Karpas-422 (cell line): ENCODE measurements at regions not wholly inside any gene's neighbourhood (a gene's known extent, or its start where the extent isn't known, plus 50 kb on each side); places are given as distances from the start of the nearest gene placed in this dataset.

Experiments used
- DNase-seq: peaks from one replicate; pipeline ENCODE4 v3.0.0-alpha.2; 2015
- H2AFZ ChIP-seq: fragments of 200-600 bp; sonication (generic); 2 replicates; pipeline ENCODE4 v1.6.1; 2014; ENCODE audit warnings: antibody characterized with exemption, low read length, mixed read lengths
- H3K27ac ChIP-seq: fragments of 200-600 bp; sonication (generic); 2 replicates; pipeline ENCODE4 v1.5.1; 2014; ENCODE audit warnings: mild to moderate bottlenecking, low read length, moderate library complexity
- H3K27me3 ChIP-seq: fragments of 200-600 bp; sonication (generic); 2 replicates; pipeline ENCODE4 v1.6.1; 2014; ENCODE audit warnings: low read length, mixed read lengths
- H3K36me3 ChIP-seq: fragments of 200-600 bp; sonication (generic); 2 replicates; pipeline ENCODE4 v1.6.1; 2014; ENCODE audit warnings: low read length, mixed read lengths; ENCODE audit not compliant: insufficient read depth
- H3K4me1 ChIP-seq: fragments of 200-600 bp; sonication (generic); 2 replicates; pipeline ENCODE4 v1.6.1; 2014; ENCODE audit warnings: mild to moderate bottlenecking, low read length, mixed read lengths
- H3K4me2 ChIP-seq: fragments of 200-600 bp; sonication (generic); 2 replicates; pipeline ENCODE4 v1.6.1; 2014; ENCODE audit warnings: low read length, low read depth, mild to moderate bottlenecking; ENCODE audit not compliant: poor library complexity, severe bottlenecking
- H3K4me3 ChIP-seq: fragments of 200-600 bp; sonication (generic); 2 replicates; pipeline ENCODE4 v1.5.1; 2014; ENCODE audit warnings: mild to moderate bottlenecking, antibody characterized with exemption, low read length, mixed read lengths
- H3K79me2 ChIP-seq: fragments of 200-600 bp; sonication (generic); 2 replicates; pipeline ENCODE4 v1.6.1; 2014; ENCODE audit warnings: mild to moderate bottlenecking, low read length, mixed read lengths
- H3K9ac ChIP-seq: fragments of 200-600 bp; sonication (generic); 2 replicates; pipeline ENCODE4 v1.6.0; 2014; ENCODE audit warnings: low read length
- H3K9me2 ChIP-seq: fragments of 200-600 bp; sonication (generic), shearing (Covaris generic); replicated peaks from 2 replicates; pipeline ENCODE4 v1.6.0; 2014; ENCODE audit warnings: mild to moderate bottlenecking, low read length, moderate library complexity; ENCODE audit not compliant: insufficient read depth
- H3K9me3 ChIP-seq: fragments of 300-700, 200-600 bp; sonication (generic); 2 replicates; pipeline ENCODE4 v1.6.1; 2014; ENCODE audit warnings: low read length, mixed read lengths
- H4K20me1 ChIP-seq: fragments of 200-600 bp; sonication (generic); 2 replicates; pipeline ENCODE4 v1.6.1; 2014; ENCODE audit warnings: mild to moderate bottlenecking, antibody characterized with exemption, low read length, low read depth; ENCODE audit not compliant: insufficient read depth

DNA sequence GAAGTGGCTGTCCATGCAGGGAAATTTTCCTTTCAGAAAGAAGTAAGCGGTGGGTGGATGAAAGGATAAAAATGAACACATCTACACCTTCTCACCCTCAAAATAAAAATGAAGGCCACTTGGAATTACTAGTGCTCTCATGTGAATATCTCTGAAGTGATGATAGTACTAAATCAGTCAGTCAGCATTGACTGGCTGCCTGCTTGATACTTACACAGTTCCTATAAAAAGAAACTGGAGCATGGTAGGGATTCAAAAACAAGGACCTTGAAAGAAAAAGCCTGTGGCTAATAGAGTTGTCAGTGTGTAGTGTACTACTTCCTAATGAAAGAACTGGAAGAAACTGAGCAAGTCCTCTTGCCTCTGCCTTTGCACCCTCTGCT is 239.7 kb downstream of the HLX start:
- no peak for DNase-seq
- H3K79me2 ChIP-seq = no peaks in the 10 kb centered on the region
- no peak overlapping the region for H3K4me2 ChIP-seq
- H3K27ac ChIP-seq = no peak overlapping the region
- no peaks in the 10 kb centered on the region for H3K9me2 ChIP-seq
- no peak overlapping the region for H3K4me3 ChIP-seq
- H3K4me1 ChIP-seq = no peaks in the 10 kb centered on the region
- no peaks in the 10 kb centered on the region for H3K27me3 ChIP-seq
- H3K36me3 ChIP-seq = no peaks in the 10 kb centered on the region
- H2AFZ ChIP-seq = no peak overlapping the region
- no peak overlapping the region for H3K9ac ChIP-seq
- no peaks in the 10 kb centered on the region for H3K9me3 ChIP-seq
- no peaks in the 10 kb centered on the region for H4K20me1 ChIP-seq

DNA sequence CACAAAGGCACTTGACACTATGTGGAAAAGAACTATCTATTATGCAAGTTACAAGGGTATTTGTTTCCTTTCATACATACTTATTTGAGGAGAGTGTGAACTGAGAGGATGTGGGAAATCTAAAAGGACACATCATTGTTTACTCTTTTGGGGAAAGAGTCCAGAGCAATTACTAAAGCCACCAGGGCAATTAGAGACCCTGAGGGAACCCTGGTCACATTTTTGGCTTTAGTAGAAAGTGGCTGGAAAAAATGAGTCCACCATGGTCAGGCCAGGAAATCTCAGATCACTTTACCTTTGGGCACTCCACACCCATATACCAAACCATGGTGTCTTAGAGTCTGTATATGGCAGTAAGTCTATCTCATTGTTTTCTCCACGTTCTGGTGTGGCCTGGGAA is 243.3 kb downstream of the HLX start:
- no peak overlapping the region for H3K4me2 ChIP-seq
- H3K27me3 ChIP-seq = no peaks in the 10 kb centered on the region; the same call in 1 of the 2 replicates
- DNase-seq = no peak
- H3K9ac ChIP-seq = no peak overlapping the region
- H2AFZ ChIP-seq = no peak overlapping the region
- no peaks in the 10 kb centered on the region for H3K4me1 ChIP-seq
- no peaks in the 10 kb centered on the region for H3K9me2 ChIP-seq
- H3K79me2 ChIP-seq = no peaks in the 10 kb centered on the region
- H3K36me3 ChIP-seq = no peaks in the 10 kb centered on the region
- no peaks in the 10 kb centered on the region for H4K20me1 ChIP-seq
- no peak overlapping the region for H3K4me3 ChIP-seq
- no peak overlapping the region for H3K27ac ChIP-seq
- H3K9me3 ChIP-seq = no peaks in the 10 kb centered on the region

DNA sequence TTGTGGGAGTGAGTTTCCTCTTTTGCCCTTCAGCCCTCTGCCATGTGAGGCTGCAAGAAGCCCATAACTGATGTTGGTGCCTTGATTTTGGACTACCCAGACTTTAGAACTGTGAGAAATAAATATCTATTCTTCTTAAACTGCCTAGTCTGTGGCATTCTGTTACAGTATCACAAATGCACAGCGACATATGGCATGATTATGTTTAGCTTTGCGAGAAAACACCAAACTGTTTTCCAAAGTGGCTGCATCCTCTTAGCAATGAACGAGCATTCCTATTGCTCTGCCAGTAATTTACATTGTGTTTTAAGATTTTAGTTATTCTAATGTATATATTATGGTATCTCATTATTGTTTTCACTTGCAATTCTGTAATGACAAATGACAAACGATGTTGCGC is 246.7 kb downstream of the HLX start:
- Histone ChIP-seq H3K36me3 (no peaks in the 10 kb centered on the region), H3K27ac (no peak overlapping the region), H2AFZ (no peak overlapping the region), H3K79me2 (no peaks in the 10 kb centered on the region), H3K9me2 (no peaks in the 10 kb centered on the region), H3K4me2 (no peak overlapping the region), H4K20me1 (no peaks in the 10 kb centered on the region), H3K9me3 (no peaks in the 10 kb centered on the region), H3K27me3 (no peaks in the 10 kb centered on the region; the same call in 1 of the 2 replicates), H3K4me1 (no peaks in the 10 kb centered on the region), H3K4me3 (no peak overlapping the region), H3K9ac (no peak overlapping the region)
- DNase-seq = no peak

DNA sequence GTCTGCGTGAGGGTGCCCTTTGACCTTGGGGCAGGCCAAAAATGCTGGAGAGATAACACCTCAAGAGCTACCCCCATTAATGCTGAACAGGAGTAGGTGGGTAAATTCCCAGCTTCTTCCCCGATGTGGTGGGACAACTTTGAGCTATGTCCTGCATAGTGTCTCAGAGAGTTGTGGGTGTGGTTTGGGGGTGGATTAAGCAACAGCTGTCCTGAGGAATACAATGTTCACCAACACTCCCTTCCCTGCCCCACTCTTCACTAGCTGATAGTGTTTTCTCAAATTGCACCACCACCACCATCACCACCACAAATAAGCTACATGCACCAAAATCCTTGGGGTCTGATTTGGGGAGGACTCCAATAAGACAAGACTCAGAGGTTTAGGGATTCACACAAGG is 258.4 kb downstream of the HLX start:
- no peaks in the 10 kb centered on the region for H3K27me3 ChIP-seq
- no peaks in the 10 kb centered on the region for H3K9me2 ChIP-seq
- H3K79me2 ChIP-seq = no peaks in the 10 kb centered on the region
- no peak for DNase-seq
- no peak overlapping the region for H2AFZ ChIP-seq
- H3K4me1 ChIP-seq = no peaks in the 10 kb centered on the region
- no peak overlapping the region for H3K27ac ChIP-seq
- no peak overlapping the region for H3K9ac ChIP-seq
- no peaks in the 10 kb centered on the region for H3K36me3 ChIP-seq
- no peaks in the 10 kb centered on the region for H3K9me3 ChIP-seq
- no peaks in the 10 kb centered on the region for H4K20me1 ChIP-seq
- H3K4me2 ChIP-seq = no peak overlapping the region
- H3K4me3 ChIP-seq = no peak overlapping the region

DNA sequence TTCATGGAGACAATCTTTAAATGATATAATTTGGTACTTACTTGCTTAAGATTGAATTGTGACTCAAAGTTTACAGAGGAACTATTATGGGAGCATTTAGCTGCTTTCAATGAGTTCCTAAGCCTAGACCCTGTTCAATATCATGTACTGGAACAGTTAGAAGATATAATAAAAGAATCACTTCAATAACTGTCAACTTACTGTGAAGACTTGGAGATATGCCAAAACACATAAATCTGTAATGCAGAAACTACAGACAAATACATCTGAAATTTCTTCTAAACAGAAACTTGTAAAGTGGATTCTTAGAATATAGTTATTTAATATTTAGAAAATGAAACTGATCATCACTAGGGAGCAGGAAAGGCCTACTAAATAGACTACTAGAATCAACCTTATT is 259.3 kb downstream of the HLX start:
- Histone ChIP-seq H3K79me2 (no peaks in the 10 kb centered on the region), H3K4me1 (no peaks in the 10 kb centered on the region), H3K36me3 (no peaks in the 10 kb centered on the region), H3K9me3 (no peaks in the 10 kb centered on the region), H3K27ac (no peak overlapping the region), H3K9me2 (no peaks in the 10 kb centered on the region), H2AFZ (no peak overlapping the region), H3K4me3 (no peak overlapping the region), H3K4me2 (no peak overlapping the region), H3K27me3 (no peaks in the 10 kb centered on the region), H3K9ac (no peak overlapping the region), H4K20me1 (no peaks in the 10 kb centered on the region)
- DNase-seq = no peak

DNA sequence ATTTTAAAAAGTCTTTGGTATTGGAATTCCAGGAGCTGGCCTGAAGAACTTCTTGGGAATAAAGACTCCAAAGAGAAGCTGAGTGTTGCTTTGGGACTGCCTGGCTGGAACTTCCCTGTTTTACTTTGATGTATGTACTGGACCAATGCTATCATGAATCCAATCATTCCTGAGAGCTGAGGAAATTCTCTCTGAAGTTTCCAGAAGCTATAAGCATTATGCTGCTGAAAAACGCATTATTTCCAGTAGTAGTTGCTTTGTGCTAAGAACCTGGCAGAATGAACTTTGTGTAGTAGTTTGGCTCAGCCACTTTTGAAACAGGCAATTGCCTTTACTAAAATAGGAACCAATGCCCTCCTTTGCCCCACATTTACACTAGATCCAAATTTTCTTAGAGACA is 260.7 kb downstream of the HLX start:
- no peaks in the 10 kb centered on the region for H3K36me3 ChIP-seq
- H3K9ac ChIP-seq = no peak overlapping the region
- H3K27ac ChIP-seq = no peak overlapping the region
- no peaks in the 10 kb centered on the region for H4K20me1 ChIP-seq
- H3K9me3 ChIP-seq = no peaks in the 10 kb centered on the region
- H3K9me2 ChIP-seq = no peaks in the 10 kb centered on the region
- no peaks in the 10 kb centered on the region for H3K4me1 ChIP-seq
- DNase-seq = no peak
- no peak overlapping the region for H3K4me3 ChIP-seq
- no peaks in the 10 kb centered on the region for H3K79me2 ChIP-seq
- H3K4me2 ChIP-seq = no peak overlapping the region
- H3K27me3 ChIP-seq = no peaks in the 10 kb centered on the region
- no peak overlapping the region for H2AFZ ChIP-seq

DNA sequence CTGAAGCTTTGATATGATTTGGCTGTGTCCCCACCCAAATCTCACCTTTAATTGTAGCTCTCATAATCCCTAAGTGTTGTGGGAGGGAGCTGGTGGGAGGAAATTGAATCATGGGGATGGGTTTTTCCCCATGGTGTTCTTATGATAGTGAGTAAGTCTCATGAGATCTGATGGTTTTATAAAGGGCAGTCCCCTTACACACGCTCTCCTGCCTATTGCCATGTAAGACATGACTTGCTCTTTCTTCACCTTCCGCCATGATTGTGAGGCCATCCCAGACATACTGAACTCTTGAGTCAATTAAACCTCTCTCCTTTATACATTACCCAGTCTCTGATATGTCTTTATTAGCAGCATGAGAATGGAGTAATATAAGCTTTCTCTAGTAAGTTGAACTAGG is 261.9 kb downstream of the HLX start:
- Histone ChIP-seq H2AFZ (no peak overlapping the region), H4K20me1 (no peaks in the 10 kb centered on the region), H3K9me2 (no peaks in the 10 kb centered on the region), H3K9me3 (no peaks in the 10 kb centered on the region), H3K4me3 (no peak overlapping the region), H3K79me2 (no peaks in the 10 kb centered on the region), H3K9ac (no peak overlapping the region), H3K4me2 (no peak overlapping the region), H3K36me3 (no peaks in the 10 kb centered on the region), H3K27ac (no peak overlapping the region), H3K27me3 (no peaks in the 10 kb centered on the region), H3K4me1 (no peaks in the 10 kb centered on the region)
- DNase-seq = no peak

DNA sequence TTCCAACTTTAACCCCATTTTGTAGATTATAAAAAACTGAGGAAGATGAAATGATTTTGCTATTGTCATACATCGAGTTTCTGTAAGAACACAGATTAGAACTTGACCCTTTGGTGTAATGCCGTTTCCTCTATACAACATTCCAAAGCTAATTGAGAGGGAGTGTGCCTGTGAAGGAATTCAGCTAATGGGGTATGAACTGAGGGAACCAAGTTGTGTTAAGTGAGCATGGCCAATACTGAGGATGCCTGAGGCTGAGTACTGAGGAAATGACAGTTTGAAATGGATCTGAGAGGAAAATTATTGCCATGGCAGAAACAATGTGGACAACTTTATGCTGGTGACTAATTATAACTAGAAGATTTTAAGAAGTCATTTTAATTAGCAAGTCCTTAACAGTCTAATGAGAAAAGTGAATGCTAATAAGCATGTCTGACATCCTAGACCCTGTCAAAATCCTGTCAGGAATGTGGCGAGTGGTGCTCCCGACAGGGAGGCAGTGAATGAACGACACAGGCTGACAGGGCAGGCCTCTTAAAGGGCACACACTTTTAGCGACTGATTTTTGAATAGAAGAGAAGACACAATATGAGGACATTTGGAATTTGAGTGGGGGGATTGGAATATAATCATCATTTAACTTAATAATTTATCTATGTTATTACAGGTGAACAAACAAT is 262.5 kb downstream of the HLX start:
- Histone ChIP-seq H3K9me2 (no peaks in the 10 kb centered on the region), H2AFZ (no peak overlapping the region), H3K27me3 (no peaks in the 10 kb centered on the region), H4K20me1 (no peaks in the 10 kb centered on the region), H3K4me2 (no peak overlapping the region), H3K4me3 (no peak overlapping the region), H3K27ac (no peak overlapping the region), H3K9ac (no peak overlapping the region), H3K36me3 (no peaks in the 10 kb centered on the region), H3K79me2 (no peaks in the 10 kb centered on the region), H3K9me3 (no peaks in the 10 kb centered on the region), H3K4me1 (no peaks in the 10 kb centered on the region)
- DNase-seq = no peak

DNA sequence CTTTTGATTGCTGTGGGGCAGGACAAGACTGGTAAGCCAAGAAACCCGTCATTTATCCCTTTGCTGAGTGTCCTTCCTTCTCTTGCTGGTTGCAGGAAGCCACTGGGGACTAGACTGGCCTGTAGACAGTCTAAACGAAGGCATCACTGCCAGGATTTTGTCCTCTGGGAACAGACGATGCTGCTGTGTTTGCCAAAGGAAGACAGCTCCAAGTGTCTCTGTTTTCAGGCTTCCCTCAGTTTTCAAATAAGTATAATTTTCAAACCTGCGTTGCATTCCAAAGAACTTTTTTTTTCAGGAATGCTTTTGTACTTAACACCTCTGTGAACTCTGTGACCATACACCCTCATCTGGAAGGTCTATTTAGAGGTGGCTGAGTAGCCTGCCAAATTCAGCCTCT is 269.4 kb downstream of the HLX start:
- Histone ChIP-seq H3K27me3 (no peaks in the 10 kb centered on the region), H3K4me3 (no peak overlapping the region), H3K4me1 (no peaks in the 10 kb centered on the region), H3K79me2 (no peaks in the 10 kb centered on the region), H2AFZ (no peak overlapping the region), H3K9me2 (no peaks in the 10 kb centered on the region), H3K9ac (no peak overlapping the region), H3K4me2 (no peak overlapping the region), H3K27ac (no peak overlapping the region), H4K20me1 (no peaks in the 10 kb centered on the region), H3K9me3 (no peaks in the 10 kb centered on the region), H3K36me3 (no peaks in the 10 kb centered on the region)
- DNase-seq = no peak
